ENCODE measurements at regions not wholly inside any gene's neighbourhood (a gene's known extent, or its start where the extent isn't known, plus 50 kb on each side); places are given as distances from the start of the nearest gene placed in this dataset.

GRCh38 chr15:97141360-97141759 lies 810.9 kb downstream of the NR2F2 start:
- TF ChIP-seq TAF1 (IDR thresholded peaks at IDR 0.05; ENCODE audit: borderline replicate concordance, insufficient read depth, low read length) (no peak), REST (IDR thresholded peaks at IDR 0.05; ENCODE audit: insufficient read depth in 1 of 2, low read depth in 2 of 2, low read length in 2 of 2) (no peak)

Data from PFSK-1 (cell line).